ENCODE measurements at regions not wholly inside any gene's neighbourhood (a gene's known extent, or its start where the extent isn't known, plus 50 kb on each side); places are given as distances from the start of the nearest gene placed in this dataset.

DNA sequence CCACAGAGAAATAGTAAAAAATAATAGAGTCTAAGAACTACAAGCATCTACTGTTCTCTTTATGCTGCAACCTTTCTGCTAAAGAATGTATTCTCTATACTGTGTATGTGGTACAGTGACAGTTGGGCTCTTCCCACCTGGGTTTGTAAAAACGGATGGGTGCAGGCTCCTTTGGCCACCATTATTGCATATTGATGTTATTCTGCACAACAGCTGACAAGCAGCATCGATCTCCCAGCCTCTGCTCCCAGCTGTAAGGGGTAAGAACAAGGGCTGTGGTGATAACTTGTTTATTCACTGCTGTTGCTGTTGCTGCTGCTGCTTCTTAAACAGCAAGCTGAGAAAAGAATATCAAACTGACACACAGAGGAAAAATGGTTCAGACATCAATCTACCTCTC, 56.1 kb downstream of the KCNRG start:
- Histone ChIP-seq H3K27me3 (ENCODE audit: control insufficient read depth in 3 of 3, insufficient read depth in 3 of 3, low read length in 2 of 3) (no peaks in the 10 kb centered on the region), H3K9ac (ENCODE audit: insufficient read depth in 1 of 2, low read length in 2 of 2) (no peak overlapping the region), H3K36me3 (ENCODE audit: control insufficient read depth in 4 of 4, insufficient read depth in 4 of 4, low read length in 4 of 4) (peaks cover 0 to 17% (median 9%) of the 10 kb centered on the region in 4 donors), H3K4me1 (ENCODE audit: control insufficient read depth in 5 of 5, insufficient read depth in 5 of 5, low read length in 5 of 5) (peaks cover 0 to 23% (median 0%) of the 10 kb centered on the region in 5 donors), H3K4me3 (no peak overlapping the region), H3K27ac (ENCODE audit: low read depth in 1 of 2, low read length in 1 of 2) (no peak overlapping the region), H3K9me3 (ENCODE audit: control insufficient read depth in 4 of 4, insufficient read depth in 3 of 4, low read length in 3 of 4) (no peaks in the 10 kb centered on the region)
- ATAC-seq (ENCODE audit: insufficient read depth, low FRiP score) = no peak
- DNase-seq = peak in 1 of 3 donors; percentile 44
- TF ChIP-seq, protein P1, sequence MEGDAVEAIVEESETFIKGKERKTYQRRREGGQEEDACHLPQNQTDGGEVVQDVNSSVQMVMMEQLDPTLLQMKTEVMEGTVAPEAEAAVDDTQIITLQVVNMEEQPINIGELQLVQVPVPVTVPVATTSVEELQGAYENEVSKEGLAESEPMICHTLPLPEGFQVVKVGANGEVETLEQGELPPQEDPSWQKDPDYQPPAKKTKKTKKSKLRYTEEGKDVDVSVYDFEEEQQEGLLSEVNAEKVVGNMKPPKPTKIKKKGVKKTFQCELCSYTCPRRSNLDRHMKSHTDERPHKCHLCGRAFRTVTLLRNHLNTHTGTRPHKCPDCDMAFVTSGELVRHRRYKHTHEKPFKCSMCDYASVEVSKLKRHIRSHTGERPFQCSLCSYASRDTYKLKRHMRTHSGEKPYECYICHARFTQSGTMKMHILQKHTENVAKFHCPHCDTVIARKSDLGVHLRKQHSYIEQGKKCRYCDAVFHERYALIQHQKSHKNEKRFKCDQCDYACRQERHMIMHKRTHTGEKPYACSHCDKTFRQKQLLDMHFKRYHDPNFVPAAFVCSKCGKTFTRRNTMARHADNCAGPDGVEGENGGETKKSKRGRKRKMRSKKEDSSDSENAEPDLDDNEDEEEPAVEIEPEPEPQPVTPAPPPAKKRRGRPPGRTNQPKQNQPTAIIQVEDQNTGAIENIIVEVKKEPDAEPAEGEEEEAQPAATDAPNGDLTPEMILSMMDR (IDR thresholded peaks at IDR 0.05; ENCODE audit: control extremely low read depth, extremely low read depth) = no peak
- WGBS, 2 donors = 50 to 51% methylated on average over 2 of the region's 2 CpGs

DNA sequence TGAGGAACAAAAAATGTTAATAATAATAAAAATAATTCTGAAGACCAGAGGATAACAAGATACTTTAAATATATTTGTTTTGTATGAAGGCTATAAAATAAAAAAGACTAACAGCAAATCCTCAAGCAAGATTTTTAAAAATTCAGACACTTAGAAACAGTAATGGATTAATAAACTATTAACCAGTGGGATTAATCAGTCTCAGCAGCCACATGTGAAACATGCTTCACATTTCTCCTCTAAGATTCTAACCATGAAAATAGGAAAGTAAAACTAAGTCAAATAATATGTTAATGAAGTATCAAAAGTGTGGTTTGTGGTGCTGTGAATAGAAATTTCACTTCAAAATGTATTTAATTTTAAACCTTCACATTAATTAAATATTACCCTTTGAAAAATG, 57.4 kb downstream of the KCNRG start:
- no peak overlapping the region for H3K4me3 ChIP-seq
- ATAC-seq (ENCODE audit: insufficient read depth, low FRiP score) (no peak), DNase-seq (no peak)
- H3K27me3 ChIP-seq (ENCODE audit: control insufficient read depth in 3 of 3, insufficient read depth in 3 of 3, low read length in 2 of 3) = no peaks in the 10 kb centered on the region
- H3K9ac ChIP-seq (ENCODE audit: insufficient read depth in 1 of 2, low read length in 2 of 2) = no peak overlapping the region
- peaks cover 0 to 27% (median 0%) of the 10 kb centered on the region in 5 donors for H3K4me1 ChIP-seq (ENCODE audit: control insufficient read depth in 5 of 5, insufficient read depth in 5 of 5, low read length in 5 of 5)
- H3K9me3 ChIP-seq (ENCODE audit: control insufficient read depth in 4 of 4, insufficient read depth in 3 of 4, low read length in 3 of 4) = no peaks in the 10 kb centered on the region
- no peak overlapping the region for H3K27ac ChIP-seq (ENCODE audit: low read depth in 1 of 2, low read length in 1 of 2)
- peaks cover 0 to 11% (median 5%) of the 10 kb centered on the region in 4 donors for H3K36me3 ChIP-seq (ENCODE audit: control insufficient read depth in 4 of 4, insufficient read depth in 4 of 4, low read length in 4 of 4)
- TF ChIP-seq, protein P1 (IDR thresholded peaks at IDR 0.05; ENCODE audit: control extremely low read depth, extremely low read depth) = no peak

DNA sequence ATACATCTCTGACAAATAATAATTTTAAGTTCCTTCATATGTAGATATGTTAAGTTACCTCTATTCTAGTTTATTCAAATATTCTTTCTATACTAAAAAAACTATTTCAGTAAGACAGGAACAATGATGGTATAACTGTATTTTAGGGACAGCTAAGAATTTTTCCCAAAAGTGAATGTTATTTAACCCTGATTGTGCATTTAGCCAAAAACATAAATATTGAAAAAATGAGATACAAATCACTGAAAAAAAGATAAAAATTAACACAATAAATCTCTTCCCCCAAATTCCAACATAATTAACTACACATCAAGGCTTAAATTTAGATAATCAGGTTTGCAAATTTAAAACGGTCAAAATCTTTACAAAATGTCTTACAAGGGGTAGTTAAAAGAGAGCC, 58.1 kb downstream of the KCNRG start:
- ATAC-seq (ENCODE audit: insufficient read depth, low FRiP score) = no peak
- WGBS, 2 donors = 85 to 91% methylated on average over 1 of the region's 1 CpG
- H3K4me1 ChIP-seq (ENCODE audit: control insufficient read depth in 5 of 5, insufficient read depth in 5 of 5, low read length in 5 of 5) = peaks cover 0 to 27% (median 0%) of the 10 kb centered on the region in 5 donors

More for the DNA sequence above, 58.1 kb downstream of the KCNRG start:
- no peaks in the 10 kb centered on the region for H3K27me3 ChIP-seq (ENCODE audit: control insufficient read depth in 3 of 3, insufficient read depth in 3 of 3, low read length in 2 of 3)
- no peak overlapping the region for H3K27ac ChIP-seq (ENCODE audit: low read depth in 1 of 2, low read length in 1 of 2)
- peaks cover 0 to 6% (median 3%) of the 10 kb centered on the region in 4 donors for H3K36me3 ChIP-seq (ENCODE audit: control insufficient read depth in 4 of 4, insufficient read depth in 4 of 4, low read length in 4 of 4)
- no peak overlapping the region for H3K9ac ChIP-seq (ENCODE audit: insufficient read depth in 1 of 2, low read length in 2 of 2)
- TF ChIP-seq, protein P1 (IDR thresholded peaks at IDR 0.05; ENCODE audit: control extremely low read depth, extremely low read depth) = no peak
- H3K4me3 ChIP-seq = no peak overlapping the region
- no peak for DNase-seq
- no peaks in the 10 kb centered on the region for H3K9me3 ChIP-seq (ENCODE audit: control insufficient read depth in 4 of 4, insufficient read depth in 3 of 4, low read length in 3 of 4)

Data from lung (tissue), 11 donors.